Astrocyte (in vitro differentiated cells and primary cell): ENCODE measurements at regions not wholly inside any gene's neighbourhood (a gene's known extent, or its start where the extent isn't known, plus 50 kb on each side); places are given as distances from the start of the nearest gene placed in this dataset.

Source experiments
- EZH2 ChIP-seq: IDR thresholded peaks from 2 replicates; pipeline ENCODE4 v1.6.1; 2012; ENCODE audit warnings: mild to moderate bottlenecking, low read length, inconsistent platforms; ENCODE audit not compliant: insufficient read depth
- TF ChIP-seq, protein P1 (sequence below): IDR thresholded peaks from 2 replicates; pipeline ENCODE4 v1.5.1; 2011; ENCODE audit warnings: low read depth, mild to moderate bottlenecking, inconsistent platforms, low read length, moderate library complexity; ENCODE audit not compliant: insufficient read depth

DNA sequence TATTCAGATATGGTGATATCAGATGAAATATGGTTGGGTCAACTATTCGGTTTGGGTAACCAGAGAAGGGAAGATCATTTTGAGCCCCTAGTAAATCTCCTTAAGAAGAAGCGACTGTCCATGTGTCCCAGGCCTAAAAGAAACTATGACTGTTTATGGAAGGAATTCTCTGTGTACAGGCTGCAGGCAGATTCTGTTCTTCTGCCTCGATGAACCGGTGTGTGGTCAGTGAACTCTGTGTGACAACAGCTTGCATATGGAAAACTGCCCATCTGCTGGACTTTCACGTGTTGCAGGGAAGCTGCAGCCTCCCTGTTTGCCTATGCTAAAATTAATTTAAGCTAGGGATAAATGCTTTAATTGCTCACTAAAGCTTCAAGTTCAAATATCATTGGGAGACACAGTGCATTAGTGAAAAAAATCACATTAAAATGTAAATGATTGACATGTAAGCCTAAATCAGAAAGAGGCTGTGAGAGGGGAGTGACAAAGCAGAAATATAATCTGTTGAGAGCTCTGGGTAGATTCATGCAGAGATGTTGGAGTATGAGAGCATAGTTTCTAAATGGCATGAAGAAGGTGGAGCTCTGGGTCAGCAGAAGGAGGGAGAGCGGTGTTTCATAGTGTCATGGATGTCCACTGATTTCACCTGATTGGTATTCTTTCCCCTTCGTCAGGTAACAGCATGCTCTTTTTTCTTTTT, 65.4 kb upstream of the PFN2 start:
- TF ChIP-seq, protein P1, sequence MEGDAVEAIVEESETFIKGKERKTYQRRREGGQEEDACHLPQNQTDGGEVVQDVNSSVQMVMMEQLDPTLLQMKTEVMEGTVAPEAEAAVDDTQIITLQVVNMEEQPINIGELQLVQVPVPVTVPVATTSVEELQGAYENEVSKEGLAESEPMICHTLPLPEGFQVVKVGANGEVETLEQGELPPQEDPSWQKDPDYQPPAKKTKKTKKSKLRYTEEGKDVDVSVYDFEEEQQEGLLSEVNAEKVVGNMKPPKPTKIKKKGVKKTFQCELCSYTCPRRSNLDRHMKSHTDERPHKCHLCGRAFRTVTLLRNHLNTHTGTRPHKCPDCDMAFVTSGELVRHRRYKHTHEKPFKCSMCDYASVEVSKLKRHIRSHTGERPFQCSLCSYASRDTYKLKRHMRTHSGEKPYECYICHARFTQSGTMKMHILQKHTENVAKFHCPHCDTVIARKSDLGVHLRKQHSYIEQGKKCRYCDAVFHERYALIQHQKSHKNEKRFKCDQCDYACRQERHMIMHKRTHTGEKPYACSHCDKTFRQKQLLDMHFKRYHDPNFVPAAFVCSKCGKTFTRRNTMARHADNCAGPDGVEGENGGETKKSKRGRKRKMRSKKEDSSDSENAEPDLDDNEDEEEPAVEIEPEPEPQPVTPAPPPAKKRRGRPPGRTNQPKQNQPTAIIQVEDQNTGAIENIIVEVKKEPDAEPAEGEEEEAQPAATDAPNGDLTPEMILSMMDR: no peak
- no peak for TF ChIP-seq EZH2
